ENCODE measurements at regions not wholly inside any gene's neighbourhood (a gene's known extent, or its start where the extent isn't known, plus 50 kb on each side); places are given as distances from the start of the nearest gene placed in this dataset.

DNA sequence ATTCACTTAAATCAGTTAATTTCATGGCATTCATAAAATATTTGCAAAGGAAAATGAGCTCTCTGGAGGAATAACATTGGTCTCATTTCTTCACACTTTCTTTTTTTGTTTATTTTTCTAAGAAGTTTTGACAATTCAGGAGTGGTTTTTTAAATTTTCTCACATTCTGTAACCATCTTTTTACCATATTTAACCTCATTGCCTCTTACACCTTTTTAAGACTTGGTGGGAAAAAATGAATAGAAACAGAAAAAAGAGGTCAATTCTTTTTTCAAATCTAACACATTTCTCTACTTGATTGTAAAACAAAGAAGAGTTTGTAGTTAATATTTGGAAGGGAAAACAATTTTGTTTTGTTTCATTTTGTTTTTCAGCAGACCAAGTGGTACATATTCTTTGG lies 1034.7 kb upstream of the RAG2 start:
- TF ChIP-seq, protein P1, sequence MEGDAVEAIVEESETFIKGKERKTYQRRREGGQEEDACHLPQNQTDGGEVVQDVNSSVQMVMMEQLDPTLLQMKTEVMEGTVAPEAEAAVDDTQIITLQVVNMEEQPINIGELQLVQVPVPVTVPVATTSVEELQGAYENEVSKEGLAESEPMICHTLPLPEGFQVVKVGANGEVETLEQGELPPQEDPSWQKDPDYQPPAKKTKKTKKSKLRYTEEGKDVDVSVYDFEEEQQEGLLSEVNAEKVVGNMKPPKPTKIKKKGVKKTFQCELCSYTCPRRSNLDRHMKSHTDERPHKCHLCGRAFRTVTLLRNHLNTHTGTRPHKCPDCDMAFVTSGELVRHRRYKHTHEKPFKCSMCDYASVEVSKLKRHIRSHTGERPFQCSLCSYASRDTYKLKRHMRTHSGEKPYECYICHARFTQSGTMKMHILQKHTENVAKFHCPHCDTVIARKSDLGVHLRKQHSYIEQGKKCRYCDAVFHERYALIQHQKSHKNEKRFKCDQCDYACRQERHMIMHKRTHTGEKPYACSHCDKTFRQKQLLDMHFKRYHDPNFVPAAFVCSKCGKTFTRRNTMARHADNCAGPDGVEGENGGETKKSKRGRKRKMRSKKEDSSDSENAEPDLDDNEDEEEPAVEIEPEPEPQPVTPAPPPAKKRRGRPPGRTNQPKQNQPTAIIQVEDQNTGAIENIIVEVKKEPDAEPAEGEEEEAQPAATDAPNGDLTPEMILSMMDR (IDR thresholded peaks at IDR 0.05), result no peak
- H3K27ac ChIP-seq, result no peak overlapping the region
- DNase-seq, result no peak
- H3K9me3 ChIP-seq, result no peaks in the 10 kb centered on the region
- no peaks in the 10 kb centered on the region for H3K27me3 ChIP-seq (ENCODE audit: low read depth)
- H3K36me3 ChIP-seq, result no peaks in the 10 kb centered on the region
- H3K4me1 ChIP-seq, result no peaks in the 10 kb centered on the region
- H3K4me3 ChIP-seq, result no peak overlapping the region
- no peak for ATAC-seq
- intact Hi-C loops (cut with DNase I), result no loop called here

DNA sequence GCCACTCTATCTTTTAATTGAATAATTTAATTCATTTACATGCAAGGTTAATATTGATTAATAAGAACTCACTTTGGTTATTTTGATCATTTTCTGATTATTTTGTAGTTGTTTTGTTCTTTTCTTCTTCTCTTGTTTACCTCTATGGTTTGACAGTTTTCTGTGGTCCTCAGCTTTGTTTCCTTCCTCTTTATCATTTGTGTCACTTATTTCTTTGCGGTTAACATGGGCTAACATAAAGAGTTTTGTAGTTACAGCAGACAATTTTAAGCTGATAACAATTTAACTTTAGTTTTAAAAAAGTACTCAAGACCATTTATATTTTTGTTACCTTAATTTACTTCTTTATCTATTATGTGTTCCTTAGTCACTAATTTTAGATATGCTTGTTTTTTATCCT lies 1032.8 kb upstream of the RAG2 start:
- Histone ChIP-seq H3K9me3 (no peaks in the 10 kb centered on the region), H3K27me3 (ENCODE audit: low read depth) (no peaks in the 10 kb centered on the region), H3K4me1 (no peaks in the 10 kb centered on the region), H3K36me3 (no peaks in the 10 kb centered on the region), H3K27ac (no peak overlapping the region), H3K4me3 (no peak overlapping the region)
- ATAC-seq (no peak), DNase-seq (no peak)
- intact Hi-C loops (cut with DNase I), result no loop called here
- TF ChIP-seq, protein P1 (IDR thresholded peaks at IDR 0.05), result no peak

DNA sequence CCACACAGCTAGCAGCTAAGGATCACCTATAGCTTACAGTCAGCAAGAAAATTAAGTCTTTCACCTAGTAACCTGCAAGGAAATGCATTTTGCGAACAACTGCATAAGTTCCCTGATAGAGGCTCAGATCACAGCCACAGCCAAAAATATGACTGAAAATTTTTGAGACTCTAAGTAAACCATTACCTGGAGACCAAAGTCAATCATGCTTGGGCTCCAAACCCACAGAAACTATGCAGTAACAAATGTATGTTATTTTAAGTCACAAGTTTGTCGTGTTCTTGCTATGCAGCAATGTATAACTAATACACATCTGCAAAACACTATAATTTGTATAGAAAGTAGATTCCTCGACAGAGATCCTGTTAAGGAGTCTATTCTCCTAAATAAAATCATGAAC lies 1025.7 kb upstream of the RAG2 start:
- intact Hi-C loops (cut with DNase I), result no loop called here
- Histone ChIP-seq H3K4me1 (no peaks in the 10 kb centered on the region), H3K36me3 (no peaks in the 10 kb centered on the region), H3K27ac (no peak overlapping the region), H3K27me3 (ENCODE audit: low read depth) (no peaks in the 10 kb centered on the region), H3K9me3 (no peaks in the 10 kb centered on the region), H3K4me3 (no peak overlapping the region)
- TF ChIP-seq, protein P1 (IDR thresholded peaks at IDR 0.05), result no peak
- ATAC-seq, result no peak
- no peak for DNase-seq

DNA sequence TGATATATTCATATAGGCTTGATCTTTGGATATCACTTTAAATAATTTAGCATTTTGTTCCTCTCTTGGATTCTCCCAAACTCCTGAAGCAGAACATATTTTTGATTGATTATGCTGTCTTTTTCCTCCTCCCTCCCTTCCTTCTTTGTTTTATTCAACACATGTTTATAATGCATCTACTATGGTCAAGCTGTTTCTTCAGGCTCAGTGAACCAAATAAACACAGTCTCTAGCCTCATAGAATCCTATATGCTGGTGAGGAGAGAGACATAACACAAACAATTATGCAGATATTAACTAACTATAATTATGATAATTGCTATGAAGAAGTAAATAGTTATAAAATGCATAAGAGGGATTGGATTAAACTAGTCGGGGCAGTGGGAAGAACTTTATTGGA lies 1023.6 kb upstream of the RAG2 start:
- Histone ChIP-seq H3K4me1 (no peaks in the 10 kb centered on the region), H3K27ac (no peak overlapping the region), H3K36me3 (no peaks in the 10 kb centered on the region), H3K4me3 (no peak overlapping the region), H3K27me3 (ENCODE audit: low read depth) (no peaks in the 10 kb centered on the region), H3K9me3 (no peaks in the 10 kb centered on the region)
- intact Hi-C loops (cut with DNase I), result no loop called here
- TF ChIP-seq, protein P1 (IDR thresholded peaks at IDR 0.05), result no peak
- DNase-seq, result no peak
- ATAC-seq, result no peak

DNA sequence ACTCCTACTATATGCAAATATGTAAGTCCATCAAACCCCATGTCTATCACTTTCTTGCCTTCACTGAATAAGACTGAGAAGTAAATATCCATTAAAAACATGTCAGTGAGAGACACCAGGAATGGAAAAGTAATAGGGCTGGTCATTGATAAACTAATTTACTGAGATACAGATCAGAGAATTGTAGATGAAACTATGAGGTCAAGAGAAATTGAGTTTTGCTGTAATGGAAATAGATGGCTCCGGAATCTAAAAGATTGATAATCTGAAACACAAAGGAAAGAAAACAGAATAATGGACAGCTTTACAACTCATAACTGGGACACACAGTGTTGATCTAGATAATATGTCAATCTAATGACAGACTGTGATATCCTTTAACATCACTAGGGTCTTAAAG lies 1018.3 kb upstream of the RAG2 start:
- Histone ChIP-seq H3K9me3 (no peaks in the 10 kb centered on the region), H3K36me3 (no peaks in the 10 kb centered on the region), H3K4me3 (no peak overlapping the region), H3K27ac (no peak overlapping the region), H3K27me3 (ENCODE audit: low read depth) (no peaks in the 10 kb centered on the region), H3K4me1 (no peaks in the 10 kb centered on the region)
- DNase-seq (no peak), ATAC-seq (no peak)
- intact Hi-C loops (cut with DNase I), result no loop called here
- TF ChIP-seq, protein P1 (IDR thresholded peaks at IDR 0.05), result no peak

DNA sequence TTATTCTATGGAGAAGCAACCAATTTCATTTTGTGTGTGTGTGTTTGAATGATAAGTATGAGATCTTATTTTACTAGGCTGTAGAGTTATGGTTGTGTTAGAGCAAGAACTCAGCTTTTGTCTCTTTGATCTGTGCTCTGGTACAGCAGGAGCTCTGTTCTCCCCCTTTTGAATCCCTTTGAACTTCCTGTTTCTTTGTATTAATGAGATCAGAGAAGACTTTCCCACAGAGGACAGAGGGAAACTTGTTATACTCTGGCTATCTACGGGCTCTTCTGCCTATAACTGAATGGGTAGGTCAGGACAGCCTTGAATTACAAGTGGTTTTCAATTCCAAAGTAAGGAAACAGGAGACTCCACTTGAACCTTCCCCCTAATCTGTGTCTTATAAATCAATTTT lies 1015.0 kb upstream of the RAG2 start:
- ATAC-seq, result no peak
- TF ChIP-seq, protein P1 (IDR thresholded peaks at IDR 0.05), result no peak
- H3K9me3 ChIP-seq, result no peaks in the 10 kb centered on the region

More for the DNA sequence above, 1015.0 kb upstream of the RAG2 start:
- no peak overlapping the region for H3K4me3 ChIP-seq
- no peaks in the 10 kb centered on the region for H3K4me1 ChIP-seq
- H3K27me3 ChIP-seq (ENCODE audit: low read depth), result no peaks in the 10 kb centered on the region
- intact Hi-C loops (cut with DNase I), result no loop called here
- DNase-seq, result no peak
- no peaks in the 10 kb centered on the region for H3K36me3 ChIP-seq
- H3K27ac ChIP-seq, result no peak overlapping the region
